ENCODE measurements at regions not wholly inside any gene's neighbourhood (a gene's known extent, or its start where the extent isn't known, plus 50 kb on each side); places are given as distances from the start of the nearest gene placed in this dataset.

- no peak for DNase-seq (ENCODE audit: low spot score)
Observed at GRCh38 chr16:48829336-48830310, 219.6 kb upstream of the N4BP1 start.

- no peak for DNase-seq (ENCODE audit: low spot score)
Observed at GRCh38 chr16:48824271-48824670, 214.3 kb upstream of the N4BP1 start.

- no peak for DNase-seq (ENCODE audit: low spot score)
Observed at GRCh38 chr16:48822431-48822830, 212.5 kb upstream of the N4BP1 start.

DNA sequence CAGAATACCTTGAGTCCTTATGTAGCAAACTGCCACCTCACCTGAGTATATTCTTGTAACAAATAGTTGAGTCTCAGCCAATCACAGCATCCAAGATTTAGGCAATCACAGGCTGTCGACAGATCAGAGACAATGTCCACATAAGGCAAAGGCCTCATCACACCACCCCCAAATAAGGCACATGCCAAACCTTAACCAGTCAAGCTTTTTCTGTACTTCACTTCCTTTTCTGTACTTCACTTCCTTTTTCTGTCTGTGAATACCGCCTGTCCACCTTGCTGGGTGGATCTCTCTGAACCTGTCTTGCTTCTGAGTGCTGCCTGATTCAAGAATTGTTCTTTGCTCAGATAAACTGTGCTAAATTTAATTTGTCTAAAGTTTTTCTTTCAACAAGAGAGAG is 210.4 kb upstream of the N4BP1 start:
- DNase-seq (ENCODE audit: low spot score) = no peak

- DNase-seq (ENCODE audit: low spot score) = no peak
Observed at GRCh38 chr16:48818257-48818656, 208.3 kb upstream of the N4BP1 start.

- no peak for DNase-seq (ENCODE audit: low spot score)
Observed at GRCh38 chr16:48817032-48817431, 207.1 kb upstream of the N4BP1 start.

DNA sequence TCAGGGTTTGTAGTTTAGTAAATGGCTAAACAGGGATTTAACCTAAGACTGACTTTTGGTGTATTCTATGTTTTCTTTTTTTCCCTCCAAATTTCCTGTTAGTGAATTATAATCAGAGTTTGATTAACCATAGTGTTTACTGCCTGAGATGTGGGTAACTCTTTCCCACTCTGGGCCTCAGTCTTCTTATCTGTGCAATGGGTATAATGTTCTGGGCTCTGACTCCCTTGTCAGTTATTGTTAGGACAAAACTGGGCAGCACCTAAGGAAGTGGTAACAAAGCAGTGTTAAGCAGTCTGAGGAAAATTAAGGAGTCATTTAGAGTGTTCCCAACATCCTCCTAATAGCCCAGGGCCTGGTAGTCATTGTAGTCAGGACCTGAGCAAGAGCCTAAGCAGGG is 206.4 kb upstream of the N4BP1 start:
- no peak for DNase-seq (ENCODE audit: low spot score)

DNA sequence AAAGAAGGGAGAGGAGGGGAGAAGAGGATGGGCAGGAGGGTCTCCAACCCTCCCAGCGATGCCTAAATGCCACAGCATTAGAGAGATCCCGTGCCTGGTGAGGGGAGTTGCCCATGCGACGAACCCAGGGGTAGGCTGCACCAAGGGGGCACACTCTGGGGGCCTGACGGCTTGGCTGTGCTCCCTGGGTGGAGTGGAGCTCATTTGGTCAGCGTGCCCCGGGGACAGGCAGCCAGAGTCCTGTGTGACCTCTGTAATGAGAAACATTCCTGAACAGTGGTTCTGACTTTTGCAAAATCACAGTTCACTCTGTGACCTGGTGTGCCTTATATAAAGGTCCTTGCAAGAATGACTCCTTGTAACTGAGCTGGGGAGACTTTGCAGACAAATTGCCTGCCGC is 205.0 kb upstream of the N4BP1 start:
- no peak for DNase-seq (ENCODE audit: low spot score)

DNA sequence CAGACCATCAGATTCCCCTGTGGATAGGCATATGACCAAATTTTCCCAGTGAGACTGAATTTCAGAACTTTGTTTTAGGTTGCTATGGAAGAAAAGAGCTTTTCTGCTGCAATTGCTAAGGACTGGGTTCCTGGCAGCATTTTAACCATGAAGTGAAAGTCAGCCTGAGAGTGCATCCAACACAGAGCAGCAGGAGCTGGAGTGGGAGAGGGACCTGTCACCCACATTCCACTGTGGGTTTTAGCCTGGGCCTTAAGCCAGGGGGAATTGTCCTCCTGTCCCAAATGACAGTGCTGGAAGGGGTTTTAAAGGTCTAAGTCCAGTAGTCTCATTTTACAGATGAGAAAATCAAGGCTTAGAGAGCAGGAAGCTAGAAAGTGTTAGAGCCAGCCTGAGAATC is 203.5 kb upstream of the N4BP1 start:
- DNase-seq (ENCODE audit: low spot score) = no peak

GRCh38 chr16:48812856-48813255 is 202.9 kb upstream of the N4BP1 start:
- no peak for DNase-seq (ENCODE audit: low spot score)

GRCh38 chr16:48811478-48811877 is 201.5 kb upstream of the N4BP1 start:
- DNase-seq (ENCODE audit: low spot score) = no peak

- DNase-seq (ENCODE audit: low spot score) = no peak
Observed at GRCh38 chr16:48810803-48811453, 200.9 kb upstream of the N4BP1 start.

DNA sequence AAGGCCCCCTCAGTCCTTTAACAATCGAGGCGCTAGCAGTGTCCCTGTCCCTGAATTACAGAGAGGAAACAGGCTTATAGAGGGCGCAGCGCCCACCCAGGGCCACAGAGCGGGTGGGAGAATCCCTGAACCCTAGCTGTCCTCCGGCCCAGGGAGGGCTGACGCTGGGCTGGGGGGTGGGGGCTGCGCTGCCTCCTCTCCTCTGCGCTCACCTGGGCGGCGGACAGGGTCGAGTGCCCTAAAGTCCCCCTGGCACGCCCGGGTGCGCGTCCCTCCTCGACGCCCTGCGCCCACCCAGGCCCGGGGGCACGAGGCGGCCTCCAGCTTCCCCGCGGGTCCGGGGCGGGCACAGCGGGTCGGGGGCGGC is 200.4 kb upstream of the N4BP1 start:
- DNase-seq (ENCODE audit: low spot score) = no peak

DNA sequence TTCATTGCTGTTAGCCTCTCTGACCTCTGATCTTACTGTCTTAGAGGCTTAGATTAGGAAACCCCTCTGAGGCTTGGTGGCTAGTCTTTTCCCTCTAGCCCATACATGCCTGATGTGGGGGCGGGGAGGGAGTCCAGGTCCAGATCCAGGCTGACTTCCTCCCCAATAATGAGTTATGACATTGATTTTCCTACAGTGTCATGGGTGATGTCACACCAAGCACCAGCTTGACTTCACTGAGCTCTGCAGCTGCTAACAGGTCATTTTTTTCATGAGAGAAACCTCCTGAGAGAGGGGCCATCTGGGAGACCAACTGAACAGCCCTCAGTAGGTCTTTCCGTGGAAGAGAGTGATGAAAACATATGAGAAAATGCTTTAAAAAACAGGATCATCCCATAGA is 180.2 kb upstream of the N4BP1 start:
- no peak for DNase-seq (ENCODE audit: low spot score)

DNA sequence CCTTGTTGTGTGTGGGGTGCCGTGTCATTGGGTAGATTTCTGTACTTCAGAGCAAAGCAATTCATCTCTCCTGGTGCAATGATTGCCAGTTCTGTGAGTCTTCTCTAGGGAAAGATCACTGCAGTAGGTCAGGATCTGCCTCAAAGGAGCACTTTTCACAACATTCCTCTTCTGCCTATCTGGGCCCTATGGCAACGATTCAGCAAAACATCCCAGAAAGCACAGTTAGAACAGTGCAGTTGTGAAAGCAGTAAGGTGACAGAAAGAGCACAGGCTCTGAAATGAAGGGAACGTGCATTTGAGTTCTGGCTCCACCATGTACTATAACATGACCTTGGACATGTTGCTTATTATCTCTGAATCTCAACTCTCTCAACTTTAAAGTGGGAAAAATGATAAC is 178.5 kb upstream of the N4BP1 start:
- DNase-seq (ENCODE audit: low spot score) = no peak

- no peak for DNase-seq (ENCODE audit: low spot score)
Observed at GRCh38 chr16:48745541-48745940, 135.6 kb upstream of the N4BP1 start.

DNA sequence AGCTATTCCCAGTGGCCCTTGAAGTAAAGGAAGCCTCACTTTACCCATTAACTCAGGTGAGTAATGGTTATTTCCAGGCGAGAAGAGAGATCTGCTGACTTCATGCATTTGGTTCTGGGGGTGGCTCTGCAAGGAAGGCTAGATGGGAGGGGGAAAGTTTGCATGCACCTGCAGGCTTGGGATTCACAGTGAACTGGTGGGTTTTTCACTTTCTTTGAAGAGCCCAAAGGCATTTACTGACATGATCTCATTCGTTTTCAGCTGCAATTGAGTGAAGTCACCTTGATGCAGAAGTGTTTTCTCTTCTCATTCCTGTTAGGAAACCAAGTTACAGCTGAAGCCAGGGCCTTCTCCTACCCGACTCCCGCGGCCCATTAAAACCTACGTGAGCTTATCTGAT is 131.0 kb upstream of the N4BP1 start:
- no peak for DNase-seq (ENCODE audit: low spot score)

GRCh38 chr16:48734220-48734619 is 124.2 kb upstream of the N4BP1 start:
- DNase-seq (ENCODE audit: low spot score) = no peak

- no peak for DNase-seq (ENCODE audit: low spot score)
Observed at GRCh38 chr16:48704710-48705109, 94.7 kb upstream of the N4BP1 start.

DNA sequence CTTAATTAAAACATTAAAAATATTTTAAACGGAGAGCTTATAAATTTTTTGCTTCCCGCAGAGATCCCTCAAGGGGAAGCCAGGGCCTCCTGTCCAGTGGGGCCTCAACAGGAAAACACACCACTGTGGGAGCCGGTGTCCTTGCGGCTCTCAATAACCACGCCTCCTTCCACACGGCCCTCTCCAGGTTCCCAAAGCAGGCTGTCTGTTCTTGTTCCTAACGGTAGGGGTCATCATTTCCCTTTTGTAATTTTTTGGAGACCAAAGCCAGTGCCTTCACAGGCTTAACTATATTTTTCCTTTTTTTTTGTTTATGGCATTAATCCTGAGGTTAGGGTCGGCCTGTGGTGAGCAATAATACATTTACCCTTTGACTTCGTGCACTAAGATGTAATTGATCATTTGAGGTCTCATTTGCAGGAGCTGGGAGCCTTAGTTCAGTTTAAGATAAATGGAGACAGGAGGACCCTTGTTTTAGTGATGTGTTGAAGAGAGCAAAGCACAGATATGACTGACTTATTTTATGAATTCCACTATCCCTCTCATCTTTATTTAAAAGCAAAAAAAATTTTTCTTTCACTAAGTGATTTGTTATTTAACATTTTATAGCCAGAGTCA is 77.5 kb upstream of the N4BP1 start:
- peak; percentile 74 for DNase-seq (ENCODE audit: low spot score)

DNA sequence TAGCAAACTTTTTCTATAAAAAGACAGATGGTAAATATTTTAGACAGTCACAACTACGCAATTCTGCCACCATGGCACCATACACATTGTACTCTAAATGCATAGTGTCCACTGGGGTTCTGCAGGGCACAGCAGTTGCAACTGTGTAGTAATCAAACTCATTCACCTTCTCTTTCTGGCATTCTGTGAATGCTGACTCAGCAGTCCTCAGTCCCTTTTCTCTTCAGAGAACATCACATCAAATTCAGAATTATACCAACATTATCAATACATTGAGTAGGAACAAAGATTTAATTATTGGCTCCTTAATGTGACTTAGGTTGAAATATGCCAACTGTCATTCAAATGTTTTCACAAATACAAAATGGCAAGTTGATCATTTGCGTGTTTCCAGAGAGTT is 74.2 kb upstream of the N4BP1 start:
- no peak for DNase-seq (ENCODE audit: low spot score)

- no peak for DNase-seq (ENCODE audit: low spot score)
Observed at GRCh38 chr16:48682971-48683370, 73.0 kb upstream of the N4BP1 start.

- DNase-seq (ENCODE audit: low spot score) = no peak
Observed at GRCh38 chr16:48681520-48681919, 71.5 kb upstream of the N4BP1 start.

Measured in SW480 (cell line).